OCI-LY3 (cell line): ENCODE measurements at regions not wholly inside any gene's neighbourhood (a gene's known extent, or its start where the extent isn't known, plus 50 kb on each side); places are given as distances from the start of the nearest gene placed in this dataset.

Experiments
- H2AFZ ChIP-seq: fragments of 200-600, 300-600 bp; shearing (Covaris generic); 2 replicates; pipeline ENCODE4 v1.6.0; 2014; ENCODE audit warnings: antibody characterized with exemption, low read depth, low read length
- H3K27ac ChIP-seq: fragments of 200-600, 300-600 bp; sonication (generic); 2 replicates; pipeline ENCODE4 v1.5.1; 2014; ENCODE audit warnings: mild to moderate bottlenecking, low read length, moderate library complexity, mixed read lengths
- H3K27me3 ChIP-seq: fragments of 200-600, 300-600 bp; sonication (generic); 2 replicates; pipeline ENCODE4 v1.6.1; 2014; ENCODE audit warnings: low read depth, low read length, mixed read lengths
- H3K36me3 ChIP-seq: fragments of 200-600, 300-600 bp; sonication (generic); replicated peaks from 2 replicates; pipeline ENCODE3; 2014; ENCODE audit warnings: low read depth, low read length, mixed read lengths
- H3K4me1 ChIP-seq: fragments of 300-600, 200-600 bp; sonication (generic); 2 replicates; pipeline ENCODE4 v1.6.1; 2014; ENCODE audit warnings: low read length, mixed read lengths
- H3K4me2 ChIP-seq: fragments of 200-600, 300-600 bp; sonication (generic); 2 replicates; pipeline ENCODE4 v1.6.1; 2014; ENCODE audit warnings: low read length, mixed read lengths
- H3K4me3 ChIP-seq: fragments of 300-600, 200-600 bp; sonication (generic); 2 replicates; pipeline ENCODE4 v1.5.1; 2014; ENCODE audit warnings: antibody characterized with exemption, mild to moderate bottlenecking, low read length, moderate library complexity
- H3K79me2 ChIP-seq: fragments of 300-600, 200-600 bp; shearing (Covaris generic); 2 replicates; pipeline ENCODE4 v1.6.1; 2014; ENCODE audit warnings: mild to moderate bottlenecking, low read length, mixed read lengths
- H3K9ac ChIP-seq: fragments of 300-600, 200-600 bp; shearing (Covaris generic); 2 replicates; pipeline ENCODE4 v1.6.0; 2014; ENCODE audit warnings: mild to moderate bottlenecking, low read length, moderate library complexity
- H3K9me3 ChIP-seq: fragments of 200-600, 300-600 bp; shearing (Covaris generic); 2 replicates; pipeline ENCODE4 v1.6.1; 2014; ENCODE audit warnings: low read length, mixed read lengths; ENCODE audit not compliant: insufficient read depth
- H4K20me1 ChIP-seq: fragments of 200-600, 300-600 bp; sonication (generic); 2 replicates; pipeline ENCODE4 v1.6.1; 2016; ENCODE audit warnings: low read length, mixed read lengths; ENCODE audit not compliant: insufficient read depth
- EZH2phosphoT487 ChIP-seq: fragments of 200-600 bp; shearing (Covaris generic); IDR thresholded peaks from 2 replicates; pipeline ENCODE4 v1.6.1; 2018; ENCODE audit warnings: antibody characterized with exemption, mixed run types, low read depth
- TF ChIP-seq, protein P1 (sequence below): fragments of 200-600, 300-600 bp; sonication (generic); IDR thresholded peaks from 2 replicates; pipeline ENCODE4 v1.5.1; 2014; ENCODE audit warnings: antibody characterized with exemption, low read length, low read depth

GRCh38 chr9:82677086-82677485, 385.9 kb downstream of the RASEF start:
- no peak overlapping the region for H3K4me2 ChIP-seq
- no peak for TF ChIP-seq EZH2phosphoT487
- TF ChIP-seq, protein P1, sequence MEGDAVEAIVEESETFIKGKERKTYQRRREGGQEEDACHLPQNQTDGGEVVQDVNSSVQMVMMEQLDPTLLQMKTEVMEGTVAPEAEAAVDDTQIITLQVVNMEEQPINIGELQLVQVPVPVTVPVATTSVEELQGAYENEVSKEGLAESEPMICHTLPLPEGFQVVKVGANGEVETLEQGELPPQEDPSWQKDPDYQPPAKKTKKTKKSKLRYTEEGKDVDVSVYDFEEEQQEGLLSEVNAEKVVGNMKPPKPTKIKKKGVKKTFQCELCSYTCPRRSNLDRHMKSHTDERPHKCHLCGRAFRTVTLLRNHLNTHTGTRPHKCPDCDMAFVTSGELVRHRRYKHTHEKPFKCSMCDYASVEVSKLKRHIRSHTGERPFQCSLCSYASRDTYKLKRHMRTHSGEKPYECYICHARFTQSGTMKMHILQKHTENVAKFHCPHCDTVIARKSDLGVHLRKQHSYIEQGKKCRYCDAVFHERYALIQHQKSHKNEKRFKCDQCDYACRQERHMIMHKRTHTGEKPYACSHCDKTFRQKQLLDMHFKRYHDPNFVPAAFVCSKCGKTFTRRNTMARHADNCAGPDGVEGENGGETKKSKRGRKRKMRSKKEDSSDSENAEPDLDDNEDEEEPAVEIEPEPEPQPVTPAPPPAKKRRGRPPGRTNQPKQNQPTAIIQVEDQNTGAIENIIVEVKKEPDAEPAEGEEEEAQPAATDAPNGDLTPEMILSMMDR: no peak
- H3K4me3 ChIP-seq: no peak overlapping the region
- no peak overlapping the region for H3K27ac ChIP-seq
- H3K79me2 ChIP-seq: no peaks in the 10 kb centered on the region
- H3K9me3 ChIP-seq: no peaks in the 10 kb centered on the region
- H4K20me1 ChIP-seq: no peaks in the 10 kb centered on the region
- H3K9ac ChIP-seq: no peak overlapping the region
- peaks cover 9% of the 10 kb centered on the region; the same call in 1 of the 2 replicates for H3K4me1 ChIP-seq
- no peaks in the 10 kb centered on the region for H3K36me3 ChIP-seq
- no peaks in the 10 kb centered on the region for H3K27me3 ChIP-seq
- H2AFZ ChIP-seq: no peak overlapping the region

DNA sequence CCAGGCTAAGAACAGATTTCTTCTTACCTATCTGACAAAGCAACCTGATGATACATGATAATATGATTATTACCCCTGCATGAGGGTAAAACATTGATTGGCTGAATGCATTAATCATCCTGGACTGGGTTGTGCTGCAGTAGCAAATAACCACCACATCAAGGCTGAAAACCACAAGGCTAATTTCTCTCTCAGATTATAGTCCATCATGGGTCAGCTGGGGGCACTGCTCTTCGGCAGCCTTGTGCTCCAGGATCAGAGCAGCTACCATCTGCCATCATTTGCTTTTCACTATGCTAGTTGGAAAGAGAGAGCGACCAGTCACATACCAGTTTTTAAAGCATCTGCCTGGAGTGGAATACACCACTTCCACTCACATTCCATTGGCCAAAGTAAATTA, 383.5 kb downstream of the RASEF start:
- peaks cover 10% of the 10 kb centered on the region; the same call in 1 of the 2 replicates for H3K4me1 ChIP-seq
- no peaks in the 10 kb centered on the region for H3K9me3 ChIP-seq
- H2AFZ ChIP-seq: no peak overlapping the region
- no peak overlapping the region for H3K4me3 ChIP-seq
- H3K27ac ChIP-seq: no peak overlapping the region
- no peaks in the 10 kb centered on the region for H3K27me3 ChIP-seq
- no peak overlapping the region for H3K4me2 ChIP-seq
- TF ChIP-seq, protein P1: no peak
- no peak for TF ChIP-seq EZH2phosphoT487
- no peaks in the 10 kb centered on the region for H3K36me3 ChIP-seq
- no peaks in the 10 kb centered on the region for H4K20me1 ChIP-seq
- no peak overlapping the region for H3K9ac ChIP-seq
- H3K79me2 ChIP-seq: no peaks in the 10 kb centered on the region

DNA sequence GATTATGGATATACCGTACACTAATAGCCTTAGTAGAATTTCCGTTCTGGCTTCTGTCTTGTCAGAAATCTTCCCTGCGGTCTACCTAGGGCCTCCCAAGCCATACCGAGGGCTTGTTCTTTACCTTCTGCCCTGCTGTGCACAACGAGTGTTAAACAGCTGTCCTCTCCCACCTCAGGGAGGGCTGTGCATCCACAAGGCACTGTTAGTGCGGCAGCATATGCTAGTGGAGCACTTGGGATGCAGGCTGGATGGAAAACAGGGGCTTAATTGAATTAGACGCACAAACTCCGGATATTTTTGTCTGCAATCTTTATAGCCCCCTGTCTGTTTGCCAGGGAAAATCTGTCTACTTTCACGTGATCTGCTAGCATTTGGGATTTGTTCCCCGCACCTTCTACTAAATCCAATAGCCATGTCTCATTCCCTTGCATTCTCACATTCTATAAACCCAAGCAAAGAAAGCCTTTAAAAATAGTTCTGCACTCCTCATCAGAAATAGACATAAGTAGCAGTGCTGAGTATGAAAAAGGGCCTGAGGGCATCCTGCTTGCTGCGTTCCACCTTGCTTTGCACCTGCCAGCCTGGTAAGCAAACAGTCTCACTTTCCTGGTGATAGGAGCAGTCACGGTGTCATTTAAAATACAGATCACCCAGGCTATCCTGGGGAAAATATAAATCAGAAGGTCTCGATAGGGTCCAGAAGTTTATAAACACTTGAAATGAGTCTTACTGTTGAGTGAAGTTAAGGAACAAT, 382.6 kb downstream of the RASEF start:
- H3K9me3 ChIP-seq: no peaks in the 10 kb centered on the region
- no peak overlapping the region for H3K9ac ChIP-seq
- no peak overlapping the region for H2AFZ ChIP-seq
- H3K4me2 ChIP-seq: no peak overlapping the region
- no peaks in the 10 kb centered on the region for H3K79me2 ChIP-seq
- H3K27ac ChIP-seq: no peak overlapping the region
- no peaks in the 10 kb centered on the region for H3K27me3 ChIP-seq
- no peaks in the 10 kb centered on the region for H4K20me1 ChIP-seq
- no peaks in the 10 kb centered on the region for H3K36me3 ChIP-seq
- H3K4me3 ChIP-seq: no peak overlapping the region
- peaks cover 10% of the 10 kb centered on the region; the same call in 1 of the 2 replicates for H3K4me1 ChIP-seq
- TF ChIP-seq, protein P1: no peak
- TF ChIP-seq EZH2phosphoT487: no peak

GRCh38 chr9:82681809-82682208, 381.1 kb downstream of the RASEF start:
- Histone ChIP-seq H3K9ac (no peak overlapping the region), H3K4me2 (no peak overlapping the region), H3K36me3 (no peaks in the 10 kb centered on the region), H3K27me3 (no peaks in the 10 kb centered on the region), H2AFZ (no peak overlapping the region), H3K79me2 (no peaks in the 10 kb centered on the region), H3K4me3 (no peak overlapping the region), H4K20me1 (no peaks in the 10 kb centered on the region), H3K9me3 (no peaks in the 10 kb centered on the region), H3K4me1 (peaks cover 10% of the 10 kb centered on the region; the same call in 1 of the 2 replicates), H3K27ac (no peak overlapping the region)
- TF ChIP-seq EZH2phosphoT487: no peak
- TF ChIP-seq, protein P1: no peak
